SK-N-SH (cell line): ENCODE measurements at regions not wholly inside any gene's neighbourhood (a gene's known extent, or its start where the extent isn't known, plus 50 kb on each side); places are given as distances from the start of the nearest gene placed in this dataset.
"Not testable (repeated sequence)": the region's sequence is repeated elsewhere in the genome, so short reads cannot be mapped to it uniquely, and the experiment has no call there.

ENCODE experiments used
- CTCF ChIA-PET: fragments of 300-600, 350-600 bp; formaldehyde crosslinking; extraction: SDS; loops from one replicate; lab custom pipeline; 2021; lab: Yijun Ruan, JAX
- POLR2A ChIA-PET: fragments of 350-600 bp; sonication (Branson Sonifier 250); formaldehyde crosslinking; extraction: SDS; loops from one replicate; lab custom pipeline; 2020; ENCODE audit warnings: antibody characterized with exemption, inconsistent platforms; lab: Yijun Ruan, JAX
- DNase-seq: peaks from one replicate; pipeline ENCODE4 v3.0.0; 2012
- H2AFZ ChIP-seq: fragments of 200-600 bp; sonication (generic); 2 replicates; pipeline ENCODE4 v1.8.1; 2016; ENCODE audit warnings: antibody characterized with exemption, mild to moderate bottlenecking, low read depth
- H3F3A ChIP-seq: fragments of 200-600 bp; sonication (generic); replicated peaks from 2 replicates; pipeline ENCODE3; 2016; ENCODE audit warnings: antibody characterized with exemption, mild to moderate bottlenecking; ENCODE audit not compliant: insufficient read depth
- H3K27ac ChIP-seq, 2 experiments: fragments of 200-500 bp in 1 of 2; fragments of 200-600 bp in 1 of 2; sonication (Bioruptor generic) in 1 of 2; sonication (generic), shearing (Covaris generic) in 1 of 2; 2 replicates each; pipeline versions ENCODE4 v1.5.1 to v1.6.1; 2014 to 2016; ENCODE audit warnings: low read depth in 2 of 2, inconsistent platforms in 1 of 2, low read length in 1 of 2, mild to moderate bottlenecking in 1 of 2, mixed read lengths in 1 of 2
- H3K27me3 ChIP-seq: fragments of 200-600 bp; sonication (generic), shearing (Covaris generic); 2 replicates; pipeline ENCODE4 v1.6.1; 2016; ENCODE audit warnings: mixed run types; ENCODE audit not compliant: insufficient read depth
- H3K36me3 ChIP-seq, 2 experiments: fragments of 200-500 bp in 1 of 2; fragments of 200-600 bp in 1 of 2; sonication (Bioruptor generic) in 1 of 2; sonication (generic) in 1 of 2; replicated peaks in 1 of 2; 2 replicates each; pipeline versions ENCODE3 to v1.5.1; 2014 to 2016; ENCODE audit warnings: low read length in 1 of 2, mild to moderate bottlenecking in 1 of 2; ENCODE audit not compliant: insufficient read depth in 2 of 2, control insufficient read depth in 1 of 2
- H3K4me1 ChIP-seq, 2 experiments: fragments of 200-500 bp in 1 of 2; fragments of 200-600 bp in 1 of 2; sonication (Bioruptor generic) in 1 of 2; sonication (generic), shearing (Covaris generic) in 1 of 2; 2 replicates each; pipeline versions ENCODE4 v1.5.1 to v1.6.1; 2014 to 2016; ENCODE audit warnings: low read depth in 1 of 2, low read length in 1 of 2, mixed run types in 1 of 2; ENCODE audit not compliant: insufficient read depth in 2 of 2, control insufficient read depth in 1 of 2
- H3K4me2 ChIP-seq: fragments of 200-600 bp; sonication (generic), shearing (Covaris generic); 2 replicates; pipeline ENCODE4 v1.6.1; 2017; ENCODE audit warnings: mixed run types
- H3K4me3 ChIP-seq, 2 experiments: fragments of 200-500 bp in 1 of 2; fragments of 200-600 bp in 1 of 2; sonication (Bioruptor generic) in 1 of 2; sonication (generic), shearing (Covaris generic) in 1 of 2; 2 replicates each; pipeline versions ENCODE4 v1.5.1 to v1.8.1; 2014 to 2016; ENCODE audit warnings: low read depth in 2 of 2, inconsistent platforms in 1 of 2, low read length in 1 of 2, mild to moderate bottlenecking in 1 of 2, mixed read lengths in 1 of 2, moderate library complexity in 1 of 2
- H3K79me2 ChIP-seq: fragments of 200-600 bp; sonication (generic); 2 replicates; pipeline ENCODE4 v1.8.1; 2017; ENCODE audit warnings: mild to moderate bottlenecking; ENCODE audit not compliant: insufficient read depth
- H3K9ac ChIP-seq: fragments of 200-600 bp; sonication (generic); 2 replicates; pipeline ENCODE4 v1.6.1; 2017; ENCODE audit warnings: mixed run types
- H3K9me2 ChIP-seq: fragments of 200-600 bp; sonication (generic); 2 replicates; pipeline ENCODE4 v1.6.1; 2017; ENCODE audit warnings: mixed run types
- H3K9me3 ChIP-seq: fragments of 200-600 bp; sonication (generic); 2 replicates; pipeline ENCODE4 v1.6.1; 2017; ENCODE audit warnings: mixed run types, mild to moderate bottlenecking, moderate library complexity
- H4K20me1 ChIP-seq: fragments of 200-600 bp; sonication (generic); 2 replicates; pipeline ENCODE4 v1.6.1; 2017; ENCODE audit warnings: mild to moderate bottlenecking, mixed run types; ENCODE audit not compliant: insufficient read depth
- GABPA ChIP-seq: IDR thresholded peaks from 2 replicates; pipeline ENCODE4 v1.4.0; 2012; ENCODE audit warnings: low read depth, mild to moderate bottlenecking
- MEF2A ChIP-seq: IDR thresholded peaks from 2 replicates; pipeline ENCODE4 v1.4.0; 2012; ENCODE audit warnings: low read depth, borderline replicate concordance
- POLR2AphosphoS5 ChIP-seq: IDR thresholded peaks from 2 replicates; pipeline ENCODE4 v1.6.1; 2012; ENCODE audit warnings: low read depth, low read length
- USF1 ChIP-seq: IDR thresholded peaks from 2 replicates; pipeline ENCODE4 v1.4.0; 2012; ENCODE audit warnings: low read depth, borderline replicate concordance
- WGBS: methylation state at CpG from one replicate; pipeline ENCODE4 v1.1.6; 2017; ENCODE audit warnings: low lambda C conversion rate; 5-methylcytosine and 5-hydroxymethylcytosine counted together

DNA sequence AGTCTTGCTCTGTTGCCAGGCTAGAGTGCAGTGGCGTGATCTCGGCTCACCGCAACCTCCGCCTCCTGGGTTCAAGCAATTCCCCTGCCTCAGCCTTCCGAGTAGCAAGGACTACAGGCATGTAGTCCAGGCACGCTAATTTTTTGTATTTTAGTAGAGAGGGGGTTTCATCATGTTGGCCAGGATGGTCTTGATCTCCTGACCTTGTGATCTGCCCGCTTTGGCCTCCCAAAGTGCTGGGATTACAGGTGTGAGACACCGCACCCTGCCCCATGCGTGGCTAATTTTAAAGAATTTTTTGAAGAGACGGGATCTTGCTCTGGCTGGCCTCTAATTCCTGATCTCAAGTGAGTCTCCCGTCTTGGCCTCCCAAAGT, 168.8 kb upstream of the ZNF217 start:
- H3K9ac ChIP-seq, H3F3A ChIP-seq, H3K4me1 ChIP-seq, H3K4me2 ChIP-seq, CTCF ChIA-PET, H3K27me3 ChIP-seq, H3K9me2 ChIP-seq, H3K79me2 ChIP-seq, H2AFZ ChIP-seq, H3K27ac ChIP-seq, H3K4me3 ChIP-seq, H4K20me1 ChIP-seq, H3K36me3 ChIP-seq, H3K9me3 ChIP-seq, DNase-seq: not testable (repeated sequence)
- POLR2A ChIA-PET: interaction anchor here (0.6 kb wide), 1 partner anchor 760 kb away, joined by 3 read pairs; no protein-coding TSS in a partner anchor
- WGBS: 96% methylated on average over 11 of the region's 11 CpGs

DNA sequence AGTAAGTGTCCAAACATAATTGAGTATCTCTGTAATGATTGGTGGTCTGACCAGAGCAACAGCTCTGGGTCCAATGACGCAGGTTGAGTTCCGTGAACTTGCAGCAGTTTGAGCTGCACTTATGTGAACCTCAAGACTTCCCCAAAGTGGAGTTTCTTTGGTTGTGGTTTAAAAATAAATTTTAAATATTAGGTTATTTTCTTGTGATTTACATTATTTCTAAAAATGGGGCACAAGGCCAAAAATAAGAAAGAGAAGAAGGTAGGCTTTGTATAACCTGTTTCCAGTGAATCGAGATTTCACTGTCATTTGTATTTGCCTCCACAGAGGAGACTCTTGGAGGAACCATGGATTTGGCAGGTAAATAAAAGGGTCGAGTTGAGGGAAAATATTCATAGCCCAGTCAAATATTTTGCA, 166.4 kb upstream of the ZNF217 start:
- ChIA-PET CTCF (no interaction called here), POLR2A (no interaction called here)
- Histone ChIP-seq H3K9me2 (no peaks in the 10 kb centered on the region), H3K27me3 (no peaks in the 10 kb centered on the region), H3K27ac (no peak overlapping the region), H3K4me3 (no peak overlapping the region), H3K36me3 (no peaks in the 10 kb centered on the region), H3K4me2 (no peak overlapping the region), H3K79me2 (no peaks in the 10 kb centered on the region), H2AFZ (no peak overlapping the region), H4K20me1 (no peaks in the 10 kb centered on the region), H3K9ac (no peak overlapping the region), H3K9me3 (no peaks in the 10 kb centered on the region), H3K4me1 (0 out of 4 replicates have a peak, but pooled peaks cover 0 to 4% of the 10 kb centered on the region in 2 experiments), H3F3A (peaks cover 4% of the 10 kb centered on the region)
- no peak for DNase-seq
- TF ChIP-seq MEF2A (peak; percentile 7; the same call in 1 of the 2 replicates), USF1 (no peak)
- 92% methylated on average over 4 of the region's 4 CpGs for WGBS

- CTCF ChIA-PET: interaction anchor here (1.3 to 1.9 kb wide), 2 partner anchors 8 to 158 kb away, joined by 3 to 6 read pairs; no protein-coding TSS in a partner anchor
- WGBS: 97% methylated on average over 18 of the region's 18 CpGs
Observed at GRCh38 chr20:53757472-53757913, 163.9 kb upstream of the ZNF217 start.

More at GRCh38 chr20:53757472-53757913, 163.9 kb upstream of the ZNF217 start:
- no peaks in the 10 kb centered on the region for H4K20me1 ChIP-seq
- DNase-seq: no peak
- no peak for TF ChIP-seq GABPA
- TF ChIP-seq POLR2AphosphoS5: no peak
- no peaks in the 10 kb centered on the region for H3K9me2 ChIP-seq
- H3K4me1 ChIP-seq: peaks cover 0 to 13% of the 10 kb centered on the region in 2 experiments; a peak in 2 of 4 replicates
- H3K27ac ChIP-seq: no peak overlapping the region
- H3K9ac ChIP-seq: no peak overlapping the region
- H3F3A ChIP-seq: peaks cover 9% of the 10 kb centered on the region
- H3K79me2 ChIP-seq: no peaks in the 10 kb centered on the region
- no peak overlapping the region for H2AFZ ChIP-seq
- H3K4me2 ChIP-seq: no peak overlapping the region
- POLR2A ChIA-PET: interaction anchor here (0.6 kb wide), 1 partner anchor 111 kb away, joined by 4 read pairs; no protein-coding TSS in a partner anchor
- no peaks in the 10 kb centered on the region for H3K36me3 ChIP-seq
- H3K4me3 ChIP-seq: no peak overlapping the region
- H3K27me3 ChIP-seq: no peaks in the 10 kb centered on the region
- H3K9me3 ChIP-seq: no peaks in the 10 kb centered on the region
